ENCODE measurements at regions not wholly inside any gene's neighbourhood (a gene's known extent, or its start where the extent isn't known, plus 50 kb on each side); places are given as distances from the start of the nearest gene placed in this dataset.
"Not testable (repeated sequence)": the region's sequence is repeated elsewhere in the genome, so short reads cannot be mapped to it uniquely, and the experiment has no call there.

- H3K4me3 ChIP-seq (ENCODE audit: low read length), result no peak overlapping the region
- no peaks in the 10 kb centered on the region for H3K9me3 ChIP-seq (replicated peaks; ENCODE audit: control insufficient read depth, low read depth, low read length)
- 100% methylated on average over 2 of the region's 5 CpGs for WGBS (ENCODE audit: insufficient coverage)
- H3K27ac ChIP-seq (ENCODE audit: low read length), result no peak overlapping the region
- peaks cover 7% of the 10 kb centered on the region for H3K4me1 ChIP-seq (ENCODE audit: control insufficient read depth, insufficient read depth, low read length)
- DNase-seq, result no peak
- no peaks in the 10 kb centered on the region for H3K36me3 ChIP-seq (ENCODE audit: control insufficient read depth, insufficient read depth, low read length)
- H3K27me3 ChIP-seq (ENCODE audit: control insufficient read depth, insufficient read depth, low read length), result no peaks in the 10 kb centered on the region
Observed at GRCh38 chr10:33031171-33031570, 73.1 kb upstream of the ITGB1 start.

GRCh38 chr10:33028515-33028914, 70.5 kb upstream of the ITGB1 start:
- H3K9me3 ChIP-seq (replicated peaks; ENCODE audit: control insufficient read depth, low read depth, low read length); H3K4me3 ChIP-seq (ENCODE audit: low read length); H3K27me3 ChIP-seq (ENCODE audit: control insufficient read depth, insufficient read depth, low read length); H3K36me3 ChIP-seq (ENCODE audit: control insufficient read depth, insufficient read depth, low read length); DNase-seq; H3K4me1 ChIP-seq (ENCODE audit: control insufficient read depth, insufficient read depth, low read length); H3K27ac ChIP-seq (ENCODE audit: low read length): not testable (repeated sequence)
- 100% methylated on average over 3 of the region's 5 CpGs for WGBS (ENCODE audit: insufficient coverage)

GRCh38 chr10:33027088-33027487, 69.1 kb upstream of the ITGB1 start:
- peaks cover 7% of the 10 kb centered on the region for H3K4me1 ChIP-seq (ENCODE audit: control insufficient read depth, insufficient read depth, low read length)
- no peak overlapping the region for H3K4me3 ChIP-seq (ENCODE audit: low read length)
- H3K27ac ChIP-seq (ENCODE audit: low read length), result no peak overlapping the region
- no CpG with 5 or more reads among the region's 6 CpGs for WGBS (ENCODE audit: insufficient coverage)
- no peaks in the 10 kb centered on the region for H3K9me3 ChIP-seq (replicated peaks; ENCODE audit: control insufficient read depth, low read depth, low read length)
- no peaks in the 10 kb centered on the region for H3K36me3 ChIP-seq (ENCODE audit: control insufficient read depth, insufficient read depth, low read length)
- H3K27me3 ChIP-seq (ENCODE audit: control insufficient read depth, insufficient read depth, low read length), result no peaks in the 10 kb centered on the region
- DNase-seq, result no peak

GRCh38 chr10:33026422-33026821, 68.4 kb upstream of the ITGB1 start:
- WGBS (ENCODE audit: insufficient coverage), result 33% methylated on average over 1 of the region's 3 CpGs
- DNase-seq, result peak; percentile 79
- peak overlapping the region; percentile 2 for H3K27ac ChIP-seq (ENCODE audit: low read length)

GRCh38 chr10:33025910-33026309, 67.9 kb upstream of the ITGB1 start:
- no peaks in the 10 kb centered on the region for H3K9me3 ChIP-seq (replicated peaks; ENCODE audit: control insufficient read depth, low read depth, low read length)
- no peaks in the 10 kb centered on the region for H3K27me3 ChIP-seq (ENCODE audit: control insufficient read depth, insufficient read depth, low read length)
- peaks cover 3% of the 10 kb centered on the region for H3K4me1 ChIP-seq (ENCODE audit: control insufficient read depth, insufficient read depth, low read length)
- H3K36me3 ChIP-seq (ENCODE audit: control insufficient read depth, insufficient read depth, low read length), result no peaks in the 10 kb centered on the region
- no peak overlapping the region for H3K4me3 ChIP-seq (ENCODE audit: low read length)
- H3K27ac ChIP-seq (ENCODE audit: low read length), result peak overlapping the region; percentile 2
- no peak for DNase-seq
- WGBS (ENCODE audit: insufficient coverage), result no CpG with 5 or more reads among the region's 4 CpGs

More at GRCh38 chr10:33026422-33026821, 68.4 kb upstream of the ITGB1 start:
- Histone ChIP-seq H3K4me1 (ENCODE audit: control insufficient read depth, insufficient read depth, low read length) (peaks cover 3% of the 10 kb centered on the region), H3K27me3 (ENCODE audit: control insufficient read depth, insufficient read depth, low read length) (no peaks in the 10 kb centered on the region), H3K4me3 (ENCODE audit: low read length) (no peak overlapping the region), H3K9me3 (replicated peaks; ENCODE audit: control insufficient read depth, low read depth, low read length) (no peaks in the 10 kb centered on the region), H3K36me3 (ENCODE audit: control insufficient read depth, insufficient read depth, low read length) (no peaks in the 10 kb centered on the region)

GRCh38 chr10:33025039-33025438, 67.0 kb upstream of the ITGB1 start:
- peaks cover under 1% of the 10 kb centered on the region for H3K4me1 ChIP-seq (ENCODE audit: control insufficient read depth, insufficient read depth, low read length)
- WGBS (ENCODE audit: insufficient coverage), result 86% methylated on average over 6 of the region's 6 CpGs
- H3K27ac ChIP-seq (ENCODE audit: low read length), result no peak overlapping the region
- H3K27me3 ChIP-seq (ENCODE audit: control insufficient read depth, insufficient read depth, low read length), result no peaks in the 10 kb centered on the region
- H3K36me3 ChIP-seq (ENCODE audit: control insufficient read depth, insufficient read depth, low read length), result no peaks in the 10 kb centered on the region
- no peaks in the 10 kb centered on the region for H3K9me3 ChIP-seq (replicated peaks; ENCODE audit: control insufficient read depth, low read depth, low read length)
- H3K4me3 ChIP-seq (ENCODE audit: low read length), result no peak overlapping the region
- DNase-seq, result no peak

GRCh38 chr10:33022691-33023090, 64.7 kb upstream of the ITGB1 start:
- H3K9me3 ChIP-seq (replicated peaks; ENCODE audit: control insufficient read depth, low read depth, low read length), result no peaks in the 10 kb centered on the region
- no CpG with 5 or more reads among the region's 3 CpGs for WGBS (ENCODE audit: insufficient coverage)
- DNase-seq, result no peak
- H3K4me1 ChIP-seq (ENCODE audit: control insufficient read depth, insufficient read depth, low read length), result no peaks in the 10 kb centered on the region
- no peak overlapping the region for H3K27ac ChIP-seq (ENCODE audit: low read length)
- no peaks in the 10 kb centered on the region for H3K36me3 ChIP-seq (ENCODE audit: control insufficient read depth, insufficient read depth, low read length)
- H3K27me3 ChIP-seq (ENCODE audit: control insufficient read depth, insufficient read depth, low read length), result no peaks in the 10 kb centered on the region
- H3K4me3 ChIP-seq (ENCODE audit: low read length), result no peak overlapping the region

GRCh38 chr10:33022090-33022489, 64.1 kb upstream of the ITGB1 start:
- no peaks in the 10 kb centered on the region for H3K4me1 ChIP-seq (ENCODE audit: control insufficient read depth, insufficient read depth, low read length)
- no peaks in the 10 kb centered on the region for H3K36me3 ChIP-seq (ENCODE audit: control insufficient read depth, insufficient read depth, low read length)
- no peak for DNase-seq
- no peak overlapping the region for H3K27ac ChIP-seq (ENCODE audit: low read length)
- no peaks in the 10 kb centered on the region for H3K27me3 ChIP-seq (ENCODE audit: control insufficient read depth, insufficient read depth, low read length)
- H3K4me3 ChIP-seq (ENCODE audit: low read length), result no peak overlapping the region
- no CpG with 5 or more reads among the region's 4 CpGs for WGBS (ENCODE audit: insufficient coverage)
- no peaks in the 10 kb centered on the region for H3K9me3 ChIP-seq (replicated peaks; ENCODE audit: control insufficient read depth, low read depth, low read length)

- Histone ChIP-seq H3K27me3 (ENCODE audit: control insufficient read depth, insufficient read depth, low read length) (no peaks in the 10 kb centered on the region), H3K4me1 (ENCODE audit: control insufficient read depth, insufficient read depth, low read length) (no peaks in the 10 kb centered on the region), H3K9me3 (replicated peaks; ENCODE audit: control insufficient read depth, low read depth, low read length) (no peaks in the 10 kb centered on the region), H3K4me3 (ENCODE audit: low read length) (no peak overlapping the region), H3K27ac (ENCODE audit: low read length) (no peak overlapping the region), H3K36me3 (ENCODE audit: control insufficient read depth, insufficient read depth, low read length) (no peaks in the 10 kb centered on the region)
- DNase-seq, result no peak
- no CpG with 5 or more reads among the region's 2 CpGs for WGBS (ENCODE audit: insufficient coverage)
Observed at GRCh38 chr10:33016988-33017387, 59.0 kb upstream of the ITGB1 start.

GRCh38 chr10:33015761-33016547, 57.9 kb upstream of the ITGB1 start:
- H3K4me1 ChIP-seq (ENCODE audit: control insufficient read depth, insufficient read depth, low read length), result no peaks in the 10 kb centered on the region
- WGBS (ENCODE audit: insufficient coverage), result no CpG with 5 or more reads among the region's 3 CpGs
- no peaks in the 10 kb centered on the region for H3K9me3 ChIP-seq (replicated peaks; ENCODE audit: control insufficient read depth, low read depth, low read length)
- H3K36me3 ChIP-seq (ENCODE audit: control insufficient read depth, insufficient read depth, low read length), result no peaks in the 10 kb centered on the region
- H3K27ac ChIP-seq (ENCODE audit: low read length), result no peak overlapping the region
- H3K4me3 ChIP-seq (ENCODE audit: low read length), result no peak overlapping the region
- no peaks in the 10 kb centered on the region for H3K27me3 ChIP-seq (ENCODE audit: control insufficient read depth, insufficient read depth, low read length)
- DNase-seq, result peak; percentile 54

GRCh38 chr10:33013331-33013730, 55.3 kb upstream of the ITGB1 start:
- WGBS (ENCODE audit: insufficient coverage), result 80% methylated on average over 1 of the region's 25 CpGs
- DNase-seq; H3K27me3 ChIP-seq (ENCODE audit: control insufficient read depth, insufficient read depth, low read length); H3K27ac ChIP-seq (ENCODE audit: low read length); H3K9me3 ChIP-seq (replicated peaks; ENCODE audit: control insufficient read depth, low read depth, low read length); H3K4me1 ChIP-seq (ENCODE audit: control insufficient read depth, insufficient read depth, low read length); H3K36me3 ChIP-seq (ENCODE audit: control insufficient read depth, insufficient read depth, low read length); H3K4me3 ChIP-seq (ENCODE audit: low read length): not testable (repeated sequence)

Measured in muscle of leg (tissue), 3 donors.